K562 (cell line): ENCODE measurements at regions not wholly inside any gene's neighbourhood (a gene's known extent, or its start where the extent isn't known, plus 50 kb on each side); places are given as distances from the start of the nearest gene placed in this dataset.

ENCODE experiments used
- CHD4 ChIP-seq: fragments of 200-600 bp; sonication (generic); IDR thresholded peaks from 3 replicates; pipeline ENCODE4 v1.6.1; 2012; ENCODE audit warnings: low read depth, mild to moderate bottlenecking, mixed read lengths, low read length, inconsistent platforms; ENCODE audit not compliant: insufficient read depth, insufficient replicate concordance, poor library complexity, severe bottlenecking
- CTCF ChIP-seq, 3 experiments: IDR thresholded peaks in 2 of 3; conservative IDR thresholded peaks in 1 of 3; 2 replicates each; pipeline ENCODE4 v1.5.1; 2011 to 2012; ENCODE audit warnings: low read length in 3 of 3, mild to moderate bottlenecking in 3 of 3, control low read depth in 2 of 3, improper control_type of control experiment in 1 of 3, inconsistent platforms in 1 of 3, low read depth in 1 of 3, mixed read lengths in 1 of 3, moderate library complexity in 1 of 3; ENCODE audit not compliant: insufficient read depth in 2 of 3
- DACH1 ChIP-seq: fragments of 450-650 bp; IDR thresholded peaks from 2 replicates; pipeline ENCODE4 v1.6.1; 2018; ENCODE audit not compliant: partially characterized antibody
- FOXJ3 ChIP-seq: sonication (generic); formaldehyde crosslinking; IDR thresholded peaks from 2 replicates; pipeline ENCODE4 v1.4.0; 2020; ENCODE audit warnings: mild to moderate bottlenecking, missing genetic modification reagents
- GABPA ChIP-seq: fragments of 200-800 bp; sonication (Bioruptor generic); conservative IDR thresholded peaks from 2 replicates; pipeline ENCODE4 v1.6.1; 2016; ENCODE audit warnings: low read depth, missing genetic modification characterization, missing compliant biosample characterization
- NFATC3 ChIP-seq: fragments of 450-650 bp; IDR thresholded peaks from 2 replicates; pipeline ENCODE4 v1.6.1; 2017; ENCODE audit warnings: mild to moderate bottlenecking
- POLR2A ChIP-seq: fragments of 450-650 bp; conservative IDR thresholded peaks from 2 replicates; pipeline ENCODE4 v1.6.1; 2016
- POLR2AphosphoS5 ChIP-seq: IDR thresholded peaks from 2 replicates; pipeline ENCODE4 v1.6.1; 2011; ENCODE audit warnings: mild to moderate bottlenecking, low read depth, low read length, moderate library complexity; ENCODE audit not compliant: control insufficient read depth, insufficient read depth
- REST ChIP-seq, 2 experiments: fragments of 450-650 bp; formaldehyde crosslinking in 1 of 2; IDR thresholded peaks; 2 replicates each; pipeline versions ENCODE4 v1.4.0 to v1.6.1; 2014 to 2020; ENCODE audit warnings: mild to moderate bottlenecking in 2 of 2, borderline replicate concordance in 1 of 2, low read depth in 1 of 2
- SOX6 ChIP-seq: fragments of 450-650 bp; IDR thresholded peaks from 2 replicates; pipeline ENCODE4 v1.6.1; 2014; ENCODE audit warnings: mild to moderate bottlenecking
- SREBF2 ChIP-seq: sonication (generic); formaldehyde crosslinking; IDR thresholded peaks from 2 replicates; pipeline ENCODE4 v1.4.0; 2020; ENCODE audit warnings: mild to moderate bottlenecking, missing genetic modification reagents
- SRSF9 ChIP-seq: fragments of 200-400 bp; formaldehyde crosslinking; IDR thresholded peaks from 2 replicates; pipeline ENCODE4 v1.6.1; 2017; ENCODE audit warnings: low read depth, low read length, borderline replicate concordance
- USF1 ChIP-seq: sonication (generic); formaldehyde crosslinking; IDR thresholded peaks from 2 replicates; pipeline ENCODE4 v1.9.0; 2022; ENCODE audit warnings: mild to moderate bottlenecking, missing genetic modification reagents
- ZNF518B ChIP-seq: fragments of 250-450 bp; sonication (Bioruptor Pico); IDR thresholded peaks from 2 replicates; pipeline ENCODE4 v1.5.0; 2021; ENCODE audit warnings: mild to moderate bottlenecking, moderate library complexity

- TF ChIP-seq POLR2A (no peak), CTCF (IDR thresholded peaks at IDR 0.05 in 2 of 3, conservative IDR thresholded peaks at IDR 0.05 in 1 of 3; ENCODE audit: insufficient read depth in 2 of 3, low read depth in 1 of 3, low read length in 3 of 3) (no peak), SREBF2 (CRISPR knock-in tag) (no peak), SOX6 (no peak), SRSF9 (no peak), GABPA (tag) (no peak), ZNF518B (CRISPR knock-in tag) (no peak), NFATC3 (no peak), POLR2AphosphoS5 (no peak), USF1 (CRISPR knock-in tag) (no peak), FOXJ3 (no peak), REST (IDR thresholded peaks at IDR 0.05; ENCODE audit: borderline replicate concordance) (no peak), REST (CRISPR knock-in tag; IDR thresholded peaks at IDR 0.05; ENCODE audit: low read depth) (no peak), CHD4 (no peak), DACH1 (no peak)
Measured at GRCh38 chr11:109806205-109806604, 287.0 kb upstream of the ZC3H12C start.
